GM12875 (cell line): ENCODE measurements at regions not wholly inside any gene's neighbourhood (a gene's known extent, or its start where the extent isn't known, plus 50 kb on each side); places are given as distances from the start of the nearest gene placed in this dataset.

Experiments used
- H3K4me3 ChIP-seq: one replicate; pipeline ENCODE4 v1.5.1; 2011; ENCODE audit warnings: low read depth, low read length, control low read depth
- CTCF ChIP-seq: IDR thresholded peaks from 2 replicates; pipeline ENCODE4 v1.5.1; 2011; ENCODE audit warnings: low read depth, mild to moderate bottlenecking, control low read depth, inconsistent platforms, low read length, moderate library complexity, borderline replicate concordance; ENCODE audit not compliant: insufficient read depth

- no peak for TF ChIP-seq CTCF
- H3K4me3 ChIP-seq = no peak overlapping the region
These were observed 2038.0 kb downstream of the TP53TG3F start for GRCh38 chr16:35497399-35497798.

GRCh38 chr16:35506018-35506897 lies 2046.8 kb downstream of the TP53TG3F start:
- TF ChIP-seq CTCF = no peak
- no peak overlapping the region for H3K4me3 ChIP-seq

- no peak for TF ChIP-seq CTCF
- no peak overlapping the region for H3K4me3 ChIP-seq
These were observed 2047.4 kb downstream of the TP53TG3F start for GRCh38 chr16:35506898-35507194.

- TF ChIP-seq CTCF = no peak
- H3K4me3 ChIP-seq = no peak overlapping the region
These were observed 2051.3 kb downstream of the TP53TG3F start for GRCh38 chr16:35510701-35511100.

- no peak for TF ChIP-seq CTCF
- H3K4me3 ChIP-seq = no peak overlapping the region
These were observed 2057.1 kb downstream of the TP53TG3F start for GRCh38 chr16:35516551-35516950.

- no peak for TF ChIP-seq CTCF
- no peak overlapping the region for H3K4me3 ChIP-seq
These were observed 2057.6 kb downstream of the TP53TG3F start for GRCh38 chr16:35516971-35517370.

- no peak overlapping the region for H3K4me3 ChIP-seq
- TF ChIP-seq CTCF = no peak
These were observed 2064.6 kb downstream of the TP53TG3F start for GRCh38 chr16:35523991-35524390.
